Endothelial cell of umbilical vein (primary cell): ENCODE measurements at regions not wholly inside any gene's neighbourhood (a gene's known extent, or its start where the extent isn't known, plus 50 kb on each side); places are given as distances from the start of the nearest gene placed in this dataset.

Experiments used
- BruUV-seq: library from RNA; stranded (reverse); fragments of 400-500 nt; replicated peaks from 2 replicates; lab custom pipeline; 2021; lab: Mats Ljungman, UMichigan
- CTCF ChIA-PET: fragments of 300-600, 350-600 bp; sonication (Branson Sonifier 250); formaldehyde crosslinking; loops from one replicate; lab custom pipeline; 2021; ENCODE audit warnings: antibody characterized with exemption, inconsistent platforms; lab: Charles Lee
- POLR2A ChIA-PET: fragments of 300-600, 350-600 bp; sonication (Branson Sonifier 250); formaldehyde crosslinking; loops from one replicate; lab custom pipeline; 2021; ENCODE audit warnings: antibody characterized with exemption, inconsistent platforms; lab: Charles Lee
- DNase-seq: peaks from one replicate; pipeline ENCODE4 v3.0.0-alpha.2; 2011; ENCODE audit warnings: low read depth, low spot score
- FAIRE-seq: peaks from 2 replicates; lab custom pipeline; 2011; peaks lifted over from hg19 to GRCh38; lab: Jason Lieb, UNC
- H2AFZ ChIP-seq: 2 replicates; pipeline ENCODE4 v1.6.0; 2012; ENCODE audit warnings: low read depth, low read length, control low read depth, inconsistent platforms
- H3K27ac ChIP-seq: 2 replicates; pipeline ENCODE4 v1.5.1; 2011; ENCODE audit warnings: low read depth, mild to moderate bottlenecking, control low read depth, low read length, moderate library complexity; ENCODE audit not compliant: insufficient read depth
- H3K27me3 ChIP-seq, 2 experiments: 2 replicates each; pipeline versions ENCODE4 v1.6.0 to v1.6.1; 2011; ENCODE audit warnings: low read length in 2 of 2, mixed read lengths in 1 of 2; ENCODE audit not compliant: control insufficient read depth in 2 of 2, insufficient read depth in 2 of 2
- H3K36me3 ChIP-seq, 2 experiments: 2 replicates in 1 of 2; 3 replicates in 1 of 2; pipeline ENCODE4 v1.5.1; 2011; ENCODE audit warnings: low read length in 2 of 2, mild to moderate bottlenecking in 1 of 2, moderate library complexity in 1 of 2; ENCODE audit not compliant: control insufficient read depth in 2 of 2, insufficient read depth in 2 of 2; ENCODE audit errors: extremely low read depth in 1 of 2
- H3K4me1 ChIP-seq: 3 replicates; pipeline ENCODE4 v1.5.1; 2011; ENCODE audit warnings: mild to moderate bottlenecking, low read length; ENCODE audit not compliant: control insufficient read depth, insufficient read depth; ENCODE audit errors: extremely low read depth
- H3K4me2 ChIP-seq: 2 replicates; pipeline ENCODE4 v1.6.1; 2011; ENCODE audit warnings: low read length, control low read depth, mixed read lengths; ENCODE audit not compliant: insufficient read depth
- H3K4me3 ChIP-seq, 3 experiments: fragments of 200-600 bp in 1 of 3; sonication (generic), shearing (Covaris generic) in 1 of 3; replicated peaks in 1 of 3; 2 replicates each; pipeline ENCODE4 v1.5.1; 2011 to 2016; ENCODE audit warnings: control low read depth in 3 of 3, low read length in 3 of 3, mild to moderate bottlenecking in 2 of 3, inconsistent platforms in 1 of 3, low read depth in 1 of 3, moderate library complexity in 1 of 3; ENCODE audit not compliant: insufficient read depth in 1 of 3
- H3K79me2 ChIP-seq: 2 replicates; pipeline ENCODE4 v1.6.0; 2012; ENCODE audit warnings: low read length, inconsistent platforms; ENCODE audit not compliant: control insufficient read depth, insufficient read depth
- H3K9ac ChIP-seq: replicated peaks from 2 replicates; pipeline ENCODE3; 2011; ENCODE audit warnings: low read length, control low read depth; ENCODE audit not compliant: insufficient read depth; ENCODE audit errors: extremely low read depth
- H3K9me1 ChIP-seq: replicated peaks from 3 replicates; pipeline ENCODE4 v1.6.0; 2011; ENCODE audit warnings: mild to moderate bottlenecking, low read length; ENCODE audit not compliant: control insufficient read depth, insufficient read depth; ENCODE audit errors: extremely low read depth
- H3K9me3 ChIP-seq: replicated peaks from 2 replicates; pipeline ENCODE4 v1.5.1; 2012; ENCODE audit warnings: low read length, inconsistent platforms; ENCODE audit not compliant: control insufficient read depth, insufficient read depth
- H4K20me1 ChIP-seq: replicated peaks from 2 replicates; pipeline ENCODE3; 2011; ENCODE audit warnings: mild to moderate bottlenecking, low read length; ENCODE audit not compliant: control insufficient read depth, insufficient read depth; ENCODE audit errors: extremely low read depth
- EZH2 ChIP-seq: IDR thresholded peaks from 2 replicates; pipeline ENCODE4 v1.6.1; 2012; ENCODE audit warnings: borderline replicate concordance, low read depth, mild to moderate bottlenecking, moderate library complexity, low read length, inconsistent platforms; ENCODE audit not compliant: severe bottlenecking
- FOS ChIP-seq: IDR thresholded peaks from 2 replicates; pipeline ENCODE4 v1.6.1; 2011; ENCODE audit warnings: mild to moderate bottlenecking, low read length, moderate library complexity, borderline replicate concordance; ENCODE audit not compliant: insufficient read depth
- GATA2 ChIP-seq: IDR thresholded peaks from 2 replicates; pipeline ENCODE4 v1.7.0; 2011; ENCODE audit warnings: low read depth, mild to moderate bottlenecking, moderate library complexity, mixed read lengths, low read length; ENCODE audit not compliant: insufficient read length, insufficient read depth
- JUN ChIP-seq: IDR thresholded peaks from 2 replicates; pipeline ENCODE4 v1.6.1; 2011; ENCODE audit warnings: borderline replicate concordance, low read depth; ENCODE audit not compliant: insufficient read length, insufficient read depth
- MYC ChIP-seq: IDR thresholded peaks from one replicate; pipeline ENCODE4 v1.6.1; 2011; ENCODE audit warnings: mild to moderate bottlenecking, low read depth, low read length
- POLR2A ChIP-seq: IDR thresholded peaks from 2 replicates; pipeline ENCODE4 v1.6.1; 2012; ENCODE audit warnings: low read depth, mild to moderate bottlenecking, control low read depth, low read length
- POLR2AphosphoS5 ChIP-seq: IDR thresholded peaks from 2 replicates; pipeline ENCODE4 v1.6.1; 2012; ENCODE audit warnings: low read depth, mild to moderate bottlenecking, control low read depth, low read length, moderate library complexity; ENCODE audit not compliant: insufficient read depth
- dilution Hi-C: fragments of 300-500 bp; cut with MboI; formaldehyde crosslinking; loops from one replicate; pipeline ENCODE4 v1.15.0; 2019; ENCODE audit warnings: low sequenced_read_pairs; ENCODE audit not compliant: extremely low pct_ligation_motif_present
- intact Hi-C: fragments of 100-400 bp; cut with micrococcal nuclease; formaldehyde crosslinking; loops from one replicate; pipeline ENCODE4 v1.10.0; 2022
- TF ChIP-seq, protein P1 (sequence below), 2 donors: IDR thresholded peaks; 1 replicate in 1 of 2; 2 replicates in 1 of 2; pipeline ENCODE4 v1.5.1; 2011; ENCODE audit warnings: low read length in 2 of 2, mild to moderate bottlenecking in 2 of 2, moderate library complexity in 2 of 2, control low read depth in 1 of 2, inconsistent platforms in 1 of 2, low read depth in 1 of 2; ENCODE audit not compliant: insufficient read depth in 1 of 2; ENCODE audit errors: extremely low read depth in 1 of 2
- TF ChIP-seq, protein P2 (sequence below): IDR thresholded peaks from 2 replicates; pipeline ENCODE4 v1.6.1; 2011; ENCODE audit not compliant: insufficient read depth, insufficient read length

DNA sequence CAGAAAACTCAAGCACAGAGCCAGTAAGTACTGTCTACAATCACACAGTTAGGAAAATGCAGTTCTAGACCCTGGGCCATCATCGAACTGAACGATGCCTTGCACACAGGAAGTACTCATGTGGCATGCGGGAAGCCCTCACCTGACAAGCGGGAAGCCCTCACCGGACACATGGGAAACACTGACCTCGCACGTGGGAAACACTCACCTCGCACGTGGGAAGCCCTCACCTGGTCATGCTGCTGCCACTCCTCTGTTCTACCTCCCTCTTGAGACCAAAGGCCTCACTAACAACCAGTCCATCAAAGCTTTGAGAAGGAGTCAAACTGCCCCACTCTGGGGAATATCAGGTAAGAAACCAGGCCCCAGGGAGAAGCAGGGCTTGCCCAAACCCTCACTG lies 105.6 kb upstream of the PTPRT start:
- TF ChIP-seq FOS (no peak), MYC (no peak), GATA2 (no peak), POLR2A (no peak), JUN (no peak), EZH2 (no peak), POLR2AphosphoS5 (no peak)
- TF ChIP-seq, protein P1, sequence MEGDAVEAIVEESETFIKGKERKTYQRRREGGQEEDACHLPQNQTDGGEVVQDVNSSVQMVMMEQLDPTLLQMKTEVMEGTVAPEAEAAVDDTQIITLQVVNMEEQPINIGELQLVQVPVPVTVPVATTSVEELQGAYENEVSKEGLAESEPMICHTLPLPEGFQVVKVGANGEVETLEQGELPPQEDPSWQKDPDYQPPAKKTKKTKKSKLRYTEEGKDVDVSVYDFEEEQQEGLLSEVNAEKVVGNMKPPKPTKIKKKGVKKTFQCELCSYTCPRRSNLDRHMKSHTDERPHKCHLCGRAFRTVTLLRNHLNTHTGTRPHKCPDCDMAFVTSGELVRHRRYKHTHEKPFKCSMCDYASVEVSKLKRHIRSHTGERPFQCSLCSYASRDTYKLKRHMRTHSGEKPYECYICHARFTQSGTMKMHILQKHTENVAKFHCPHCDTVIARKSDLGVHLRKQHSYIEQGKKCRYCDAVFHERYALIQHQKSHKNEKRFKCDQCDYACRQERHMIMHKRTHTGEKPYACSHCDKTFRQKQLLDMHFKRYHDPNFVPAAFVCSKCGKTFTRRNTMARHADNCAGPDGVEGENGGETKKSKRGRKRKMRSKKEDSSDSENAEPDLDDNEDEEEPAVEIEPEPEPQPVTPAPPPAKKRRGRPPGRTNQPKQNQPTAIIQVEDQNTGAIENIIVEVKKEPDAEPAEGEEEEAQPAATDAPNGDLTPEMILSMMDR (IDR thresholded peaks at IDR 0.05; ENCODE audit: extremely low read depth in 1 of 2, insufficient read depth in 1 of 2, low read depth in 1 of 2, low read length in 2 of 2): no peak
- TF ChIP-seq, protein P2, sequence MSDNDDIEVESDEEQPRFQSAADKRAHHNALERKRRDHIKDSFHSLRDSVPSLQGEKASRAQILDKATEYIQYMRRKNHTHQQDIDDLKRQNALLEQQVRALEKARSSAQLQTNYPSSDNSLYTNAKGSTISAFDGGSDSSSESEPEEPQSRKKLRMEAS: no peak
- Histone ChIP-seq H3K9me3 (no peaks in the 10 kb centered on the region), H3K4me3 (no peak overlapping the region), H2AFZ (no peak overlapping the region), H3K36me3 (no peaks in the 10 kb centered on the region), H3K4me1 (no peaks in the 10 kb centered on the region), H3K4me2 (no peak overlapping the region), H4K20me1 (no peaks in the 10 kb centered on the region), H3K27ac (no peak overlapping the region), H3K9ac (no peak overlapping the region), H3K9me1 (no peaks in the 10 kb centered on the region), H3K27me3 (no peaks in the 10 kb centered on the region), H3K79me2 (no peaks in the 10 kb centered on the region)
- intact Hi-C loops (no loop called here), dilution Hi-C loops (no loop called here)
- DNase-seq (no peak), FAIRE-seq (no peak)
- CTCF ChIA-PET: no interaction called here
- POLR2A ChIA-PET: no interaction called here
- BruUV-seq: no TSS peak
